ENCODE measurements at regions not wholly inside any gene's neighbourhood (a gene's known extent, or its start where the extent isn't known, plus 50 kb on each side); places are given as distances from the start of the nearest gene placed in this dataset.
"Not testable (repeated sequence)": the region's sequence is repeated elsewhere in the genome, so short reads cannot be mapped to it uniquely, and the experiment has no call there.

DNA sequence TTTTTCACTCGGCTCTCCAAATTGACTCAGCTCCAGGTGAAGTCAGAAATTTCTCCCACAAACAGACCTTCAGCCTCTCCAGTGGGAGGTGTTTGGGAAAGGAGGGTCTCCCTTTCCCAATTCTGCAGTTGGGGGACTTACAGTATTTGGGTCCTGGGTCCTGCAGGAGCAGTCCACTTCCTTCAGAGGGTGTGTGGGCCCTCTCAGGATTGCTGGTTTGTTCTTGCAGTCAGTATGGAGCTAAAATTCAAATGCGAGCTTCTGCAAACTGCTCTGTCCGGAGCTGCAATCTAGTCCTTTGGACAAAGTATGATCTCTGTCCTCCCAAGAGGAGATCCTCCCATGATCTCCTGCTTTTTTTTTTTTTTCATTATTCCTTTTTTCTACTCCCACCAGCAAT is 87.9 kb upstream of the MSTN start:
- Histone ChIP-seq H3K4me3 (no peak overlapping the region), H3K27ac (no peak overlapping the region)

- H3K27ac ChIP-seq: no peak overlapping the region
- no peak overlapping the region for H3K4me3 ChIP-seq
Observed at GRCh38 chr2:190149908-190150307, 87.4 kb upstream of the MSTN start.

DNA sequence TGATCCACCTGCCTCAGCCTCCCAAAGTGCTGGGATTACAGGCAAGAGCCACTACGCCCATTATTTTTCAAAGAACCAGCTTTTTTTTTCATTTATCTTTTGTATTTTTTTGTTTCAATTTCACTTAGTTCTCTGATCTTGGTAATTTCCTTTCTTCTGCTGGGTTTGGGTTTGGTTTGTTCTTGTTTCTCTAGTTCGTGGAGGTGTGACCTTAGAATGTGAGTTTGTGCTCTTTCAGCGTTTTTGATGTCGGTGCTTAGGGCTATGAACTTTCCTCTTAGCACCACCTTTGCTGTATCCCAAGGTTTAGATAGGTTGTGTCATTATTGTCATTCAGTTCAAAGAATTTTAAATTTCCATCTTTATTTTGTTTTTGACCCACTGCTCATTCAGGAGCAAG is 86.7 kb upstream of the MSTN start:
- Histone ChIP-seq H3K27ac (no peak overlapping the region), H3K4me3 (no peak overlapping the region)

DNA sequence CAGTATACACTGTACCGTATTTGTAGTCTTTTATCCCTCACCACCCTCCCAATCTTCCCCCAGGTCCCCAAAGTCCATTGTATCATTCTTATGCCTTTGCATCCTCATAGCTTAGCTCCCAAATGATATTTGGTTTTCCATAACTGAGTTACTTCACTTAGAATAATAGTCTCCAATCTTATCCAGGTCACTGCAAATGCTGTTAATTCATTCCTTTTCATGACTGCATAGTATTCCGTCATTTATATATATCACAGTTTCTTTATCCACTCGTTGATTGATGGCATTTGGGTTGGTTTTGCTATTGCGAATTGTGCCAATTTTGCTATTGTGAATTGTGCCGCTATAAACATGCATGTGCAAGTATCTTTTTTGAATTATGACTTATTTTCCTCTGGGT is 83.6 kb upstream of the MSTN start:
- not testable (repeated sequence) for H3K4me3 ChIP-seq, H3K27ac ChIP-seq

DNA sequence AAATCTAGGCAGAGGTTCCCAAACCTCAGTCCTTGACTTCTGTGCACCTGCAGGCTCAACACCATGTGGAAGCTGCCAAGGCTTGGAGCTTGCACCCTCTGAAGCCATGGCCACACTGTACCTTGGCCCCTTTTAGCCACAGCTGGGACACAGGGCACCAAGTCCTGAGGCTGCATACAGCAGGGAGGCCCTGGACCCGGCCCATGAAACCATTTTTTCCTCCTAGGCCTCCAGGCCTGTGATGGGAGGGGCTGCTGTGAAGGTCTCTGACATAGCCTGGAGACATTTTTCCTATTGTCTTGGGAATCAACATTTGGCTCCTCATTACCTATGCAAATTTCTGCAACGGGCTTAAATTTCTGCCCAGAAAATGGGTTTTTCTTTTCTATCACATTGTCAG is 77.9 kb upstream of the MSTN start:
- not testable (repeated sequence) for H3K4me3 ChIP-seq, H3K27ac ChIP-seq

GRCh38 chr2:190139371-190139770 is 76.8 kb upstream of the MSTN start:
- H3K27ac ChIP-seq: no peak overlapping the region

GRCh38 chr2:190138032-190138431 is 75.5 kb upstream of the MSTN start:
- Histone ChIP-seq H3K27ac (no peak overlapping the region), H3K4me3 (no peak overlapping the region)

More at GRCh38 chr2:190139371-190139770, 76.8 kb upstream of the MSTN start:
- no peak overlapping the region for H3K4me3 ChIP-seq

- H3K4me3 ChIP-seq: no peak overlapping the region
- H3K27ac ChIP-seq: no peak overlapping the region
Observed at GRCh38 chr2:190137561-190137960, 75.0 kb upstream of the MSTN start.

GRCh38 chr2:190136825-190137224 is 74.3 kb upstream of the MSTN start:
- H3K27ac ChIP-seq: no peak overlapping the region
- no peak overlapping the region for H3K4me3 ChIP-seq

DNA sequence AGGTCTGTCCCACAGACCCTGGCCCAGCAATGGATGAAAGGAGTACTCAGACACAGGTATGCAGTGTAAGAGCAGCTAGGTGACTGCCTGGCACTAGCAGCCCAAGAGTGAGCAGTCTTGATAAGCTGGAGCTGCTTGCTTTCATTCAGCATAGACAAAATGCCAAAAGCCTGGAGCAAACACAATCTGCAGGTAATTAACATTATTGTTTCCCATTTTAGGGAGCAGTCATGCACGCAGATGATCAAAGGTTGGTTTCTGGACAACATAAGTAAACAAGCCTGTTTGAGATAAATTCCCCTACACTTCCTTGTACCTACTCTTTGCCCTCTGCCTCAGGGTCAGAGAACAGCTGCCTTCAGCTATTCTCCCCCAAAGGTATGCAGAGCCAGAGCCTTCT is 73.7 kb upstream of the MSTN start:
- H3K4me3 ChIP-seq: no peak overlapping the region
- no peak overlapping the region for H3K27ac ChIP-seq

- no peak overlapping the region for H3K27ac ChIP-seq
- no peak overlapping the region for H3K4me3 ChIP-seq
Observed at GRCh38 chr2:190129421-190130199, 67.1 kb upstream of the MSTN start.

DNA sequence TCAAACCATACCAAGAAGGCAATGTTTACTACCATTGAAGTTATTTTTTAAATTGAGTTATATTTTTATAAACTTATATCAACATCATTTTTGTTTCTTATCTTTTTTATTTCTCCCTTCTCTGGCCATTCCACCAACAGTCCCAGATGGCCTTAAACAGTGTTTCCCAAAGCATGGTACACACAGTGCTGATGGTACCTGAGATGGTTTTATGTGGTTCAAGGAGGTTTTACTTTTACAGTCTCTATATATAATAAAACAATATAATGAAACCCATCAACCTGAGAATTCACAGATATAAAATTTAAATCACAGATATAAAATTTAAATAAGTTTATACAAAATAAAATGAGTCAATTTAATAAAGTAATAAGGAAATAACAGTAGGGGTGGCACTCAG is 65.1 kb upstream of the MSTN start:
- Histone ChIP-seq H3K27ac (no peak overlapping the region), H3K4me3 (no peak overlapping the region)

- H3K27ac ChIP-seq: no peak overlapping the region
- no peak overlapping the region for H3K4me3 ChIP-seq
Observed at GRCh38 chr2:190126798-190127197, 64.3 kb upstream of the MSTN start.

DNA sequence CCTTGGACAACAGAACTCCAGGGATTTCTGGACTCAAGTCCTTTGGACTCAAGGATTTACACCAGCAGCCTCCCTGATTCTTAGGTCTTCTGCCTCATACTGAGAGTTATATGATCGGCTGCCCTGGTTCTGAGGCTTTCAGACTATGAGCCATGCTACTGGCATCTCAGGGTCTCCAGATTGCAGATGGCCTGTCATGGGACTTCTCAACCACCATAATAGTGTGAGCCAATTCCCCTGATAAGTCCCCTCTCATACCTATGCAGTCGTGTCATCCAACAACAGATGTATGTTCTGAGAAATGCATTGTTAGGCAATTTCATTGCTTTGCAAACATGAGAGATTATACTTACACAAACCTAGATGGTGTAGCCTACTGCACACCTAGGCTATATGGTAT is 61.4 kb upstream of the MSTN start:
- Histone ChIP-seq H3K4me3 (no peak overlapping the region), H3K27ac (no peak overlapping the region)

GRCh38 chr2:190121971-190122370 is 59.4 kb upstream of the MSTN start:
- Histone ChIP-seq H3K27ac (no peak overlapping the region), H3K4me3 (no peak overlapping the region)

DNA sequence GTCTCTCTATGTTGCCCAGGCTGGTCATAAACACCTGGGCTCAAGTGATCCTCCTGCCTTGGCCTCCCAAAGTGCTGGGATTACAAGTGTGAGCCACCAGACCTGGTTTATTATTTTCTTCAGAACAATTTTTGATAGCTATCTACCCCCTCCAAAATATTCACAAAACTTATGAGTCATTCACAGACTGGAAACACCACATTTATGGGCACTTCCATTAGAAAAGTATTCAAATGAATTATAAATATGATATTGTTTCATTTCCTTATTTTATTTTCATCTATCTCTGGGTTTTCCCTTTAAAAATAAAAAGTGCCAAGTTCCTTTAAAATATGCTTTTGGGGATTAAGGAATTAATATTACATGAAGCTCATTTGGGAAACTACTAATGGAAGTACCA is 58.8 kb upstream of the MSTN start:
- no peak overlapping the region for H3K4me3 ChIP-seq
- H3K27ac ChIP-seq: no peak overlapping the region

- Histone ChIP-seq H3K4me3 (peak overlapping the region in 2 of 7 experiments; percentile 1), H3K27ac (peak overlapping the region in 1 of 21 experiments; percentile 39)
Observed at GRCh38 chr2:190119923-190120590, 57.5 kb upstream of the MSTN start.

GRCh38 chr2:190119257-190119656 is 56.7 kb upstream of the MSTN start:
- Histone ChIP-seq H3K4me3 (peak overlapping the region in 3 of 7 experiments; percentile 1 to 26 (median 3)), H3K27ac (no peak overlapping the region)

DNA sequence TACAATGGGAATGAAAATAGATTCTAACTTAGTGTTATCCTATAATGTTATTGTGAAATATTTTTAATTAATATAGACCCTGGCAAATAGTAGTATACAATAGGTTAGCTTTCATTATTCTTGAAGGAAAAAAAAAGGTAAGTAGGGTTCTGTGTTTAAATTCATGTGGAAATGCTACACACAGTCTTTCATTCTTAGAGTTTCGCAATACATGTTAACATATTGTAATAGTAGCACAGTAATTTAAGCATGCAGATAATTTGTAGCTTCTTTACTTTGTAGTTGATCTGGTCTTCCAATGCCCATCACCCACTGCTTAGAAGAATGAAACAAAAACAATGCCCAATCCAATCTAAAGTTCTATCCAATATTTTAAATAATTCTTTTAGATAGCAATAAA is 54.8 kb upstream of the MSTN start:
- Histone ChIP-seq H3K4me3 (no peak overlapping the region), H3K27ac (no peak overlapping the region)

- H3K4me3 ChIP-seq: no peak overlapping the region
- no peak overlapping the region for H3K27ac ChIP-seq
Observed at GRCh38 chr2:190113000-190113399, 50.5 kb upstream of the MSTN start.
